ENCODE measurements at regions not wholly inside any gene's neighbourhood (a gene's known extent, or its start where the extent isn't known, plus 50 kb on each side); places are given as distances from the start of the nearest gene placed in this dataset.

DNA sequence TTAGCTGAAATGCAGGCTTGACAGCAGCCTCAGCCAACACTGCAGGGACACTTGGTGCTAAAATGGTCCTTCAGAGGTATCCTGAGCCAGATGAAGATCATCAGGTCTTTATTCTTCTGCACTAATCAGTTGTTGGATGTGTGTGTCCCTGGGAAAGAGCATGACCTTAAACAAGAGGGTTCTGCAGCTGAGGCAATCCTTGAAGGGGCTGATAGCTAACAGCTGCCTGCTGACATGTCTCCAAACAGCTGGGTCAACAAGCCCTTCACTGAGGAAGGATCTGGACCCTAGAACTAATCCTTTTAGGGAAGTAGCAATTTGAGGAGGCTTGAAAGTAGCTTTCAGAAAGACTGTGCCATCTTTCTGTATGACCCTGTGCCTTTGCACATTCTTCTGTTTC is 376.3 kb upstream of the ACTBL2 start:
- no peak for TF ChIP-seq HDGF (IDR thresholded peaks at IDR 0.05; ENCODE audit: borderline replicate concordance)
- TF ChIP-seq LEF1 (IDR thresholded peaks at IDR 0.05; ENCODE audit: borderline replicate concordance) = no peak
- TF ChIP-seq FOXA1 (IDR thresholded peaks at IDR 0.05) = no peak
- no peak for TF ChIP-seq SP1 (IDR thresholded peaks at IDR 0.05)
- TF ChIP-seq, protein P1, sequence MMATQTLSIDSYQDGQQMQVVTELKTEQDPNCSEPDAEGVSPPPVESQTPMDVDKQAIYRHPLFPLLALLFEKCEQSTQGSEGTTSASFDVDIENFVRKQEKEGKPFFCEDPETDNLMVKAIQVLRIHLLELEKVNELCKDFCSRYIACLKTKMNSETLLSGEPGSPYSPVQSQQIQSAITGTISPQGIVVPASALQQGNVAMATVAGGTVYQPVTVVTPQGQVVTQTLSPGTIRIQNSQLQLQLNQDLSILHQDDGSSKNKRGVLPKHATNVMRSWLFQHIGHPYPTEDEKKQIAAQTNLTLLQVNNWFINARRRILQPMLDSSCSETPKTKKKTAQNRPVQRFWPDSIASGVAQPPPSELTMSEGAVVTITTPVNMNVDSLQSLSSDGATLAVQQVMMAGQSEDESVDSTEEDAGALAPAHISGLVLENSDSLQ (IDR thresholded peaks at IDR 0.05) = no peak
- TF ChIP-seq SUZ12 (IDR thresholded peaks at IDR 0.05) = no peak
- no peak for TF ChIP-seq BHLHE40 (IDR thresholded peaks at IDR 0.05; ENCODE audit: borderline replicate concordance)
- no peak for TF ChIP-seq FOXM1 (IDR thresholded peaks at IDR 0.05; ENCODE audit: borderline replicate concordance)
- no peak for TF ChIP-seq L3MBTL2 (conservative IDR thresholded peaks at IDR 0.05)
- no peak for TF ChIP-seq ELF4 (IDR thresholded peaks at IDR 0.05)
- no peak for TF ChIP-seq ARNT (IDR thresholded peaks at IDR 0.05)
- no peak for TF ChIP-seq CTBP1 (IDR thresholded peaks at IDR 0.05; ENCODE audit: borderline replicate concordance)
- no peak for TF ChIP-seq NFRKB (IDR thresholded peaks at IDR 0.05)
- TF ChIP-seq FOXK2 (IDR thresholded peaks at IDR 0.05) = no peak
- TF ChIP-seq TARDBP (IDR thresholded peaks at IDR 0.05) = no peak
- TF ChIP-seq ZNF384 (IDR thresholded peaks at IDR 0.05) = no peak
- ChIA-PET CTCF (no interaction called here), POLR2A (no interaction called here)
- no peak for DNase-seq (ENCODE audit: extremely low spot score)

DNA sequence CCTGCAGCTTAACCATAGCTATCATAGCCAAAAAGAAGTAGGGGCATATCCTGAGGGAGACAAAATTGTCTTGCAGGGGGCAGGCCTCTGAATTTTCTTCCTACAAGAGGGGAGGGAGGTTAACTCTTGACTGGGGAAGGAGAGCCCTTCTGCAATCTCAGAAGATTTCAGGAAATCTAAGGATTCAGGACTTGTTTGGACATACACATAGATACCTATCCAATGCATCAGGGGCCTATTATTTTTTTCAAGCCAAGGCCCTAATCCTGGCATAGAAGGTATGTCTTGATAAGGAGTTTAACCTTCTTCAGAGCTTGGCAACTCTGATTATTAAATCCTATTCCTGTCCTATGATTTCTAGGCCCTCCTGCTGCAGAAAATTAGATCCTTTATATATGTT is 375.1 kb upstream of the ACTBL2 start:
- ChIA-PET POLR2A (no interaction called here), CTCF (no interaction called here)
- TF ChIP-seq CTBP1 (IDR thresholded peaks at IDR 0.05; ENCODE audit: borderline replicate concordance) (no peak), ARNT (IDR thresholded peaks at IDR 0.05) (no peak), HDGF (IDR thresholded peaks at IDR 0.05; ENCODE audit: borderline replicate concordance) (no peak), FOXK2 (IDR thresholded peaks at IDR 0.05) (no peak)
- TF ChIP-seq, protein P1 (IDR thresholded peaks at IDR 0.05) = no peak
- DNase-seq (ENCODE audit: extremely low spot score) = no peak

DNA sequence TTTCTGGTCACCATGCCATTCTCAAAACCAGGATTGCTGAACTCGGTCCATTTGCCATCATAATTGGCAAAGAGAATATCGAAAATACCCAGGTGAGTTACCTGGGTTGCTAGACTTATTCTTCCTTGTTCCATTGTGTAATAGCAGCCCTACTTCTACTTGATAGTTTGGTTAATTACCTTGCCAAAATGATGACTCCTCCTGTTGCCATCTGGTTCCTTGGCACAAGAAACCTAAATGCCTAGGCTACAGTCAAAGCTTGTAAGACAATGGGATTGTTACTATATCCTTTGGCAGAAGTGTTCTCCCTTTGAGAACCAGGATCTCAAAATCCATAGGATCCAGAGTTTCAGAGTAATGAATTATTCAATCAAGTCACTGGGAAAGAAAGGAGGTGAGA is 373.2 kb upstream of the ACTBL2 start:
- POLR2A ChIA-PET = no interaction called here
- CTCF ChIA-PET = no interaction called here
- no peak for DNase-seq (ENCODE audit: extremely low spot score)
- TF ChIP-seq ELF4 (IDR thresholded peaks at IDR 0.05) = no peak

DNA sequence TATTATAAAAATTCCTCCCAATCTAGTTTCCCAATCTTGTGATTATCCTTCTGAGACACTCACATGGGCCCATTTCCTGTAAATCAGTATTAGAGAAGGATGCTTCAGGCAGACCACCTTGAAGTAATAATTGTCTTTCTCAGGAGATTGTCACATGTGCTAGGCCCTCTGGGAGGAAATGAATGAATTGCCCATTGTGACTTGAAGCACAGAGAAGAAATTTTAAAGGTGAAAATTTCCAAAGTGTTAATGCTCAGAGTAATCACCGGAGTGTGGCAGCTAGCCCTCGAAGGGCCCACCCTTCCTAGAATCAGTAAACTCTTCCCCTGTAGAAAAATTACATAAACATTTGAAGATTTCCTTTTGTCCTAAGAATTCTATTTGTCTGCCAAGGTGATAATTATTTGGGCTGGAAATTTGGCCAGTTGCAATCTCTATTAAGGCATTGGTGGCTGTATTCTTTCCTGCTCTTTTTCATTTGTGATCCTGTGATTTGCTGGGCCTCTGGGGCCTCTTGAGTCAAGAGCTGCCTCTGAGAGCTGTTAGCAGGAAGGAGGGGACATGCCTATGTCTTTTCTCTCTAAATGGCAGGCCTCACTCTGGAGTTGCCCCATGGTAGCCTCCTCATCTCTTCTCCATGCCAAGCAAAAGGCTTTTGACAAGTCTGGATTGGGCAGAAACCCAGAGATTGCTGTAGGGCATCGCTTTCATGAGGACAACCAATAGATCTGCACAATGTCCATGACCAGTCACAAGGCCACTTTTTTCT is 371.5 kb upstream of the ACTBL2 start:
- CTCF ChIA-PET = no interaction called here
- DNase-seq (ENCODE audit: extremely low spot score) = no peak
- POLR2A ChIA-PET = no interaction called here

DNA sequence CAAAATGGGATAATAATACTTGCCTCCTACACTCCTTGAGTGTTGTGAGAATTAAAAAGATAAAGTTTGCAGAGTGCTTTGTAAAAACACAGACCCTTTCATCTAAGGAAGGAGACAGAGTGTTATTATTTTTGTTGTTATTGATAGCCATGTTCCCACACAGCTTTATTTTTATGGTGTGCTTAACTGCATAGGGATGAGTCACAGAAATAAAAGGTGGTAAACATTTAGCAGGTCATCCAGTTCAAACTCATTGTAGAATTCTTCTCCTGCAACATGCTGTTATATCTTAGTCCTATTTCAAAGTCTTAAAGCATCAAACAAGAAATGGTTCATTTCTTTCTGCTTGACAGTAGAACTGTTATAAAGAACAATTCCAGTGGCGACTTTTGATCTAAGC is 367.5 kb upstream of the ACTBL2 start:
- TF ChIP-seq LEF1 (IDR thresholded peaks at IDR 0.05; ENCODE audit: borderline replicate concordance) (no peak), FOXA1 (IDR thresholded peaks at IDR 0.05) (no peak), FOXK2 (IDR thresholded peaks at IDR 0.05) (no peak), TARDBP (IDR thresholded peaks at IDR 0.05) (no peak), HDGF (IDR thresholded peaks at IDR 0.05; ENCODE audit: borderline replicate concordance) (no peak), ELF4 (IDR thresholded peaks at IDR 0.05) (no peak), NFRKB (IDR thresholded peaks at IDR 0.05) (no peak), CTBP1 (IDR thresholded peaks at IDR 0.05; ENCODE audit: borderline replicate concordance) (no peak), ZNF384 (IDR thresholded peaks at IDR 0.05) (no peak), L3MBTL2 (conservative IDR thresholded peaks at IDR 0.05) (no peak), SP1 (IDR thresholded peaks at IDR 0.05) (no peak), FOXM1 (IDR thresholded peaks at IDR 0.05; ENCODE audit: borderline replicate concordance) (no peak)
- TF ChIP-seq, protein P1 (IDR thresholded peaks at IDR 0.05) = no peak
- ChIA-PET CTCF (no interaction called here), POLR2A (no interaction called here)
- no peak for DNase-seq (ENCODE audit: extremely low spot score)

More for the DNA sequence above, 371.5 kb upstream of the ACTBL2 start:
- TF ChIP-seq, protein P1 (IDR thresholded peaks at IDR 0.05) = no peak
- TF ChIP-seq ELF4 (IDR thresholded peaks at IDR 0.05) (no peak), TARDBP (IDR thresholded peaks at IDR 0.05) (no peak)

DNA sequence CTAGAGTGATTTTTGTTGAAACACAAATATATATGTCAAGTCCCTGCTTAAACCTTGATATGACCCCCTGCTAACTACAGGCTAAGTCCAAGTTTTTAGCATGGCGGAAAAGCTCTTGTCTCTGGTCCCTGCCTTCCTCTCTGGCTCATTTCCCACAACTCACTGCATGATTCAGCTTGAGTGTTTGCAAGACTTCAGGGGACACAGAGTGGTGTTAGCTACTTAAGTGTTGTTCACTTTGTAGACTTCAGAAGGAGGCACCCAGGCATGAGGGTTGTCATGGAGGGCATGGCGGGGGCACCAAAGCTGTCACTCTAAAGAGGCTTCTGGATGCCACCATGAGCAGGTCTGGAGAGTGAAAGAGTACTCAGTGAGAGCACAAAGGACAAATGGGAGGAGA is 362.4 kb upstream of the ACTBL2 start:
- CTCF ChIA-PET = no interaction called here
- DNase-seq (ENCODE audit: extremely low spot score) = no peak
- TF ChIP-seq HDGF (IDR thresholded peaks at IDR 0.05; ENCODE audit: borderline replicate concordance) (no peak), FOXA1 (IDR thresholded peaks at IDR 0.05) (no peak), SP1 (IDR thresholded peaks at IDR 0.05) (no peak), TARDBP (IDR thresholded peaks at IDR 0.05) (no peak), ZNF384 (IDR thresholded peaks at IDR 0.05) (no peak)
- POLR2A ChIA-PET = no interaction called here

DNA sequence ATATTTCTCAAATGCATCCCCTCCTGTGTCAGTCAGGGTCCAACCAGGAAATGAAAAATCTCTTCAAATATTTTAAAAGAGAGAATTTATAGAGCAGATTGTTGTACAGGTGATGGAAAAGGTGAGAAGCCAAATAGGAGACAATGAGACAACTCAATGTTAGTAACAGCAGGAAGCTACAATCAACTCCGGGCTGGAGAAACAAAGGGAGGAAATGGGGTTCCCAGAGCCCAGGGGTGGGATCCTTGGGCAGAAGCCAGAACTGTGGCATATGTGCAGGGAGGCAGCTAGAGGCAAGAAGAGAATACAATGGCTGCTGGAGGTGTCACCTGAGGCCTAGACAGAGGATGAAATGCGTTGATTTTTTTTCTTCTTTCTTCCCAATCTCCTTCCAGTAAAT is 361.8 kb upstream of the ACTBL2 start:
- ChIA-PET POLR2A (no interaction called here), CTCF (no interaction called here)
- no peak for DNase-seq (ENCODE audit: extremely low spot score)
- TF ChIP-seq L3MBTL2 (conservative IDR thresholded peaks at IDR 0.05) = no peak
- no peak for TF ChIP-seq ELF4 (IDR thresholded peaks at IDR 0.05)
- TF ChIP-seq LEF1 (IDR thresholded peaks at IDR 0.05; ENCODE audit: borderline replicate concordance) = no peak
- TF ChIP-seq HDGF (IDR thresholded peaks at IDR 0.05; ENCODE audit: borderline replicate concordance) = no peak
- TF ChIP-seq SUZ12 (IDR thresholded peaks at IDR 0.05) = no peak
- TF ChIP-seq TARDBP (IDR thresholded peaks at IDR 0.05) = no peak
- TF ChIP-seq NFRKB (IDR thresholded peaks at IDR 0.05) = no peak
- no peak for TF ChIP-seq SP1 (IDR thresholded peaks at IDR 0.05)
- no peak for TF ChIP-seq FOXM1 (IDR thresholded peaks at IDR 0.05; ENCODE audit: borderline replicate concordance)
- TF ChIP-seq, protein P1 (IDR thresholded peaks at IDR 0.05) = no peak
- TF ChIP-seq BHLHE40 (IDR thresholded peaks at IDR 0.05; ENCODE audit: borderline replicate concordance) = no peak
- TF ChIP-seq ZNF384 (IDR thresholded peaks at IDR 0.05) = no peak
- no peak for TF ChIP-seq CTBP1 (IDR thresholded peaks at IDR 0.05; ENCODE audit: borderline replicate concordance)
- TF ChIP-seq FOXK2 (IDR thresholded peaks at IDR 0.05) = no peak
- TF ChIP-seq FOXA1 (IDR thresholded peaks at IDR 0.05) = no peak
- no peak for TF ChIP-seq ARNT (IDR thresholded peaks at IDR 0.05)
